IMR-90 (cell line): ENCODE measurements at regions not wholly inside any gene's neighbourhood (a gene's known extent, or its start where the extent isn't known, plus 50 kb on each side); places are given as distances from the start of the nearest gene placed in this dataset.

Source experiments
- ATAC-seq: fragments of 200-7000 bp; cut with Tn5 transposase; 2 replicates; pipeline ENCODE4 v1.9.1; 2020; ENCODE audit warnings: low read depth, mild to moderate bottlenecking, moderate library complexity
- BruUV-seq: library from RNA; stranded (reverse); fragments of 400-500 nt; replicated peaks from 2 replicates; lab custom pipeline; 2021; lab: Mats Ljungman, UMichigan
- CTCF ChIA-PET: fragments of 300-600 bp; formaldehyde crosslinking; extraction: SDS; loops from one replicate; lab custom pipeline; 2021; ENCODE audit warnings: antibody characterized with exemption; lab: Yijun Ruan, JAX
- POLR2A ChIA-PET: fragments of 300-600 bp; sonication (Branson Sonifier 250); formaldehyde crosslinking; loops from one replicate; lab custom pipeline; 2022; ENCODE audit warnings: antibody characterized with exemption; ENCODE audit not compliant: unreplicated experiment; lab: Charles Lee
- DNase-seq: peaks from one replicate; pipeline ENCODE4 v3.0.0; 2013
- H2AFZ ChIP-seq: replicated peaks from 2 replicates; pipeline ENCODE3; 2013; ENCODE audit warnings: low read length, mild to moderate bottlenecking; ENCODE audit not compliant: poor library complexity
- H2AK5ac ChIP-seq: 2 replicates; pipeline ENCODE4 v1.6.1; 2013; ENCODE audit warnings: low read depth, low read length, inconsistent platforms
- H2AK9ac ChIP-seq: replicated peaks from 2 replicates; pipeline ENCODE3; 2013; ENCODE audit warnings: mild to moderate bottlenecking, low read depth, low read length, moderate library complexity; ENCODE audit not compliant: poor library complexity
- H2BK120ac ChIP-seq: 2 replicates; pipeline ENCODE4 v1.6.1; 2013; ENCODE audit warnings: low read depth, low read length, inconsistent platforms
- H2BK15ac ChIP-seq: 3 replicates; pipeline ENCODE4 v1.6.1; 2013; ENCODE audit warnings: low read depth, low read length, inconsistent platforms
- H2BK20ac ChIP-seq: 2 replicates; pipeline ENCODE4 v1.6.1; 2013; ENCODE audit warnings: low read depth, mild to moderate bottlenecking, inconsistent platforms, low read length, moderate library complexity
- H2BK5ac ChIP-seq: 2 replicates; pipeline ENCODE4 v1.6.1; 2013; ENCODE audit warnings: mild to moderate bottlenecking, low read depth, low read length, inconsistent platforms; ENCODE audit not compliant: poor library complexity, severe bottlenecking
- H3K14ac ChIP-seq: replicated peaks from 2 replicates; pipeline ENCODE4 v1.6.1; 2013; ENCODE audit warnings: low read depth, low read length, inconsistent platforms
- H3K18ac ChIP-seq: 2 replicates; pipeline ENCODE4 v1.6.1; 2013; ENCODE audit warnings: low read depth, low read length, control low read depth
- H3K23ac ChIP-seq: 2 replicates; pipeline ENCODE4 v1.6.1; 2013; ENCODE audit warnings: low read depth, low read length, inconsistent platforms
- H3K27ac ChIP-seq: 2 replicates; pipeline ENCODE4 v1.5.1; 2013; ENCODE audit warnings: mild to moderate bottlenecking, control low read depth, low read length; ENCODE audit not compliant: insufficient read depth
- H3K27me3 ChIP-seq: 2 replicates; pipeline ENCODE4 v1.6.1; 2013; ENCODE audit warnings: low read length; ENCODE audit not compliant: control insufficient read depth, insufficient read depth
- H3K36me3 ChIP-seq: 2 replicates; pipeline ENCODE4 v1.6.1; 2013; ENCODE audit warnings: low read length, mixed read lengths; ENCODE audit not compliant: control insufficient read depth, insufficient read depth
- H3K4ac ChIP-seq: 2 replicates; pipeline ENCODE4 v1.6.1; 2013; ENCODE audit warnings: low read depth, low read length, inconsistent platforms
- H3K4me1 ChIP-seq: 2 replicates; pipeline ENCODE4 v1.6.1; 2013; ENCODE audit warnings: low read length, mixed read lengths; ENCODE audit not compliant: control insufficient read depth, insufficient read depth
- H3K4me2 ChIP-seq: 2 replicates; pipeline ENCODE4 v1.6.1; 2013; ENCODE audit warnings: low read depth, mild to moderate bottlenecking, control low read depth, low read length, moderate library complexity
- H3K4me3 ChIP-seq: 2 replicates; pipeline ENCODE4 v1.5.1; 2013; ENCODE audit warnings: low read depth, mild to moderate bottlenecking, control low read depth, low read length, moderate library complexity; ENCODE audit not compliant: insufficient read depth
- H3K56ac ChIP-seq: 2 replicates; pipeline ENCODE4 v1.6.1; 2013; ENCODE audit warnings: low read length, inconsistent platforms; ENCODE audit not compliant: insufficient read depth; ENCODE audit errors: extremely low read depth
- H3K79me1 ChIP-seq, 2 experiments: 2 replicates each; pipeline ENCODE4 v1.6.1; 2013; ENCODE audit warnings: low read length in 2 of 2, inconsistent platforms in 1 of 2, low read depth in 1 of 2
- H3K9ac ChIP-seq: 2 replicates; pipeline ENCODE4 v1.6.1; 2013; ENCODE audit warnings: low read depth, low read length, control low read depth
- H3K9me1 ChIP-seq: 2 replicates; pipeline ENCODE4 v1.6.1; 2013; ENCODE audit warnings: low read length, inconsistent platforms; ENCODE audit not compliant: insufficient read depth
- H3K9me3 ChIP-seq: 2 replicates; pipeline ENCODE4 v1.6.1; 2013; ENCODE audit warnings: low read length; ENCODE audit not compliant: control insufficient read depth, insufficient read depth
- H4K20me1 ChIP-seq: 2 replicates; pipeline ENCODE4 v1.6.1; 2013; ENCODE audit warnings: low read length, inconsistent platforms; ENCODE audit not compliant: insufficient read depth
- H4K5ac ChIP-seq: 2 replicates; pipeline ENCODE4 v1.6.1; 2013; ENCODE audit warnings: mild to moderate bottlenecking, low read depth, low read length, control low read depth
- H4K8ac ChIP-seq, 2 experiments: 2 replicates each; pipeline ENCODE4 v1.6.1; 2013; ENCODE audit warnings: low read depth in 2 of 2, low read length in 2 of 2, control low read depth in 1 of 2, inconsistent platforms in 1 of 2
- H4K91ac ChIP-seq: 2 replicates; pipeline ENCODE4 v1.6.1; 2013; ENCODE audit warnings: low read depth, low read length, inconsistent platforms; ENCODE audit not compliant: insufficient read depth
- MAZ ChIP-seq: IDR thresholded peaks from 2 replicates; pipeline ENCODE4 v1.6.1; 2012; ENCODE audit warnings: low read depth, mild to moderate bottlenecking, low read length, improper control_type of control experiment, moderate library complexity, borderline replicate concordance
- MXI1 ChIP-seq: IDR thresholded peaks from 2 replicates; pipeline ENCODE4 v1.6.1; 2012; ENCODE audit warnings: low read depth, mild to moderate bottlenecking, low read length, moderate library complexity, borderline replicate concordance
- NFE2L2 ChIP-seq: fragments of 150-350 bp; IDR thresholded peaks from 2 replicates; pipeline ENCODE4 v1.6.1; 2016; ENCODE audit warnings: low read depth, mild to moderate bottlenecking, low read length
- RCOR1 ChIP-seq: IDR thresholded peaks from 2 replicates; pipeline ENCODE4 v1.6.1; 2012; ENCODE audit warnings: mild to moderate bottlenecking, low read length, improper control_type of control experiment; ENCODE audit not compliant: insufficient replicate concordance
- RFX5 ChIP-seq: IDR thresholded peaks from 2 replicates; pipeline ENCODE4 v1.8.0; 2012; ENCODE audit warnings: low read depth, mild to moderate bottlenecking, low read length, moderate library complexity
- WGBS, 2 experiments: methylation state at CpG; one replicate each; pipeline versions ENCODE4 v1.1.5 to v1.1.7; 2013; ENCODE audit warnings: missing lambda C conversion rate in 2 of 2; ENCODE audit not compliant: insufficient read length in 1 of 2; ENCODE audit errors: extremely low coverage in 2 of 2; 5-methylcytosine and 5-hydroxymethylcytosine counted together
- dilution Hi-C: fragments of 300-500 bp; cut with HindIII; formaldehyde crosslinking; loops from one replicate; pipeline ENCODE4 v1.14.3; 2018; ENCODE audit warnings: low sequenced_read_pairs; ENCODE audit not compliant: unreplicated experiment
- in situ Hi-C: fragments of 300-500 bp; cut with MboI; formaldehyde crosslinking; loops from 3 replicates; pipeline ENCODE4 v1.14.3; 2019; ENCODE audit warnings: low sequenced_read_pairs, inconsistent platforms, mixed read lengths
- intact Hi-C: fragments of 100-400 bp; cut with micrococcal nuclease; formaldehyde crosslinking; loops from 2 replicates; pipeline ENCODE4 v1.10.0; 2022
- TF ChIP-seq, protein P1 (sequence below): conservative IDR thresholded peaks from 2 replicates; pipeline ENCODE4 v1.5.1; 2012; ENCODE audit warnings: mild to moderate bottlenecking, low read depth, low read length, improper control_type of control experiment
- TF ChIP-seq, protein P2 (sequence below): fragments of 150-350 bp; IDR thresholded peaks from 2 replicates; pipeline ENCODE4 v1.6.1; 2016; ENCODE audit warnings: low read depth, mild to moderate bottlenecking, low read length, moderate library complexity, borderline replicate concordance

DNA sequence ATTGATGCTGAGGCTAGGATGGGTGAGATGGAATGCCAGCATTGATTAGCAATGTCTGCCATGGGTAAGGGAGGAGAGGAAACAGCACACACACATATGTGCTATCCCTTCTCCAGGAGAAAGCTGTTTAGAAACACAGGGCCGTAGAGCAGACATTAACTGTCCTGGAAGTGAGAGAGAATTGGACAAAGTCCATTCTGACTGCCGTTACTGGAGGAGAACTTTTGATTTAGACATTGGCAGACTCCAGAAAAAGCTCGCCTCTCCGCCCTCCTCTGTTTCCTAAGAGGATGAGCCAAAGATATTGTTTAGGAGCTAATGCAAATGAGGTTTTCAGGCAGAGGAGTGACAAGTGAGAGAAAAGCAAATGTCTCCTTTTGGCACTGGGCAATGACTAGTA, 237.0 kb downstream of the HAPSTR1 start:
- H2AK5ac ChIP-seq: no peak overlapping the region
- no peaks in the 10 kb centered on the region for H3K4me1 ChIP-seq
- ChIA-PET CTCF (no interaction called here), POLR2A (no interaction called here)
- H3K9me3 ChIP-seq: no peaks in the 10 kb centered on the region
- no TSS peak for BruUV-seq
- in situ Hi-C loops: no loop called here
- no peak overlapping the region for H3K14ac ChIP-seq
- H3K18ac ChIP-seq: no peak overlapping the region
- H4K20me1 ChIP-seq: no peaks in the 10 kb centered on the region
- no peak overlapping the region for H3K4me2 ChIP-seq
- TF ChIP-seq NFE2L2 (no peak), MAZ (no peak), RFX5 (no peak), MXI1 (no peak), RCOR1 (no peak)
- TF ChIP-seq, protein P1, sequence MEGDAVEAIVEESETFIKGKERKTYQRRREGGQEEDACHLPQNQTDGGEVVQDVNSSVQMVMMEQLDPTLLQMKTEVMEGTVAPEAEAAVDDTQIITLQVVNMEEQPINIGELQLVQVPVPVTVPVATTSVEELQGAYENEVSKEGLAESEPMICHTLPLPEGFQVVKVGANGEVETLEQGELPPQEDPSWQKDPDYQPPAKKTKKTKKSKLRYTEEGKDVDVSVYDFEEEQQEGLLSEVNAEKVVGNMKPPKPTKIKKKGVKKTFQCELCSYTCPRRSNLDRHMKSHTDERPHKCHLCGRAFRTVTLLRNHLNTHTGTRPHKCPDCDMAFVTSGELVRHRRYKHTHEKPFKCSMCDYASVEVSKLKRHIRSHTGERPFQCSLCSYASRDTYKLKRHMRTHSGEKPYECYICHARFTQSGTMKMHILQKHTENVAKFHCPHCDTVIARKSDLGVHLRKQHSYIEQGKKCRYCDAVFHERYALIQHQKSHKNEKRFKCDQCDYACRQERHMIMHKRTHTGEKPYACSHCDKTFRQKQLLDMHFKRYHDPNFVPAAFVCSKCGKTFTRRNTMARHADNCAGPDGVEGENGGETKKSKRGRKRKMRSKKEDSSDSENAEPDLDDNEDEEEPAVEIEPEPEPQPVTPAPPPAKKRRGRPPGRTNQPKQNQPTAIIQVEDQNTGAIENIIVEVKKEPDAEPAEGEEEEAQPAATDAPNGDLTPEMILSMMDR: no peak
- TF ChIP-seq, protein P2, sequence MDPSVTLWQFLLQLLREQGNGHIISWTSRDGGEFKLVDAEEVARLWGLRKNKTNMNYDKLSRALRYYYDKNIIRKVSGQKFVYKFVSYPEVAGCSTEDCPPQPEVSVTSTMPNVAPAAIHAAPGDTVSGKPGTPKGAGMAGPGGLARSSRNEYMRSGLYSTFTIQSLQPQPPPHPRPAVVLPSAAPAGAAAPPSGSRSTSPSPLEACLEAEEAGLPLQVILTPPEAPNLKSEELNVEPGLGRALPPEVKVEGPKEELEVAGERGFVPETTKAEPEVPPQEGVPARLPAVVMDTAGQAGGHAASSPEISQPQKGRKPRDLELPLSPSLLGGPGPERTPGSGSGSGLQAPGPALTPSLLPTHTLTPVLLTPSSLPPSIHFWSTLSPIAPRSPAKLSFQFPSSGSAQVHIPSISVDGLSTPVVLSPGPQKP: no peak
- H3K4ac ChIP-seq: no peak overlapping the region
- no peak overlapping the region for H3K56ac ChIP-seq
- H3K36me3 ChIP-seq: no peaks in the 10 kb centered on the region
- no peak overlapping the region for H2AK9ac ChIP-seq
- no peak overlapping the region for H2BK20ac ChIP-seq
- H4K8ac ChIP-seq: no peak overlapping the region
- no peak overlapping the region for H3K9ac ChIP-seq
- WGBS, 2 experiments: 17% methylated on average over 1 of the region's 4 CpGs; no CpG with 5 or more reads in 1 of the 2 experiments
- DNase-seq (no peak), ATAC-seq (no peak)
- no peak overlapping the region for H2BK15ac ChIP-seq
- H2AFZ ChIP-seq: no peak overlapping the region
- no peak overlapping the region for H2BK5ac ChIP-seq
- dilution Hi-C loops: no loop called here
- no peaks in the 10 kb centered on the region for H3K27me3 ChIP-seq
- no peak overlapping the region for H4K5ac ChIP-seq
- H3K27ac ChIP-seq: no peak overlapping the region
- intact Hi-C loops: no loop called here
- H3K23ac ChIP-seq: no peak overlapping the region
- H3K4me3 ChIP-seq: no peak overlapping the region
- no peak overlapping the region for H2BK120ac ChIP-seq
- H4K91ac ChIP-seq: no peak overlapping the region
- H3K9me1 ChIP-seq: no peaks in the 10 kb centered on the region
- H3K79me1 ChIP-seq: no peaks in the 10 kb centered on the region
